Renal cortical epithelial cell (primary cell): ENCODE measurements at regions not wholly inside any gene's neighbourhood (a gene's known extent, or its start where the extent isn't known, plus 50 kb on each side); places are given as distances from the start of the nearest gene placed in this dataset.

Source experiments
- DNase-seq: peaks from one replicate; pipeline ENCODE4 v3.0.0-alpha.2; 2011; ENCODE audit warnings: low read depth

GRCh38 chr3:28816017-28816416 lies 464.9 kb upstream of the RBMS3 start:
- DNase-seq = no peak

- no peak for DNase-seq
Observed at GRCh38 chr3:28824316-28824715, 456.6 kb upstream of the RBMS3 start.

GRCh38 chr3:28826840-28827239 lies 454.0 kb upstream of the RBMS3 start:
- DNase-seq = no peak

- DNase-seq = no peak
Observed at GRCh38 chr3:28835249-28835648, 445.6 kb upstream of the RBMS3 start.

- DNase-seq = peak; percentile 45
Observed at GRCh38 chr3:28835751-28836150, 445.1 kb upstream of the RBMS3 start.

GRCh38 chr3:28836199-28836598 lies 444.7 kb upstream of the RBMS3 start:
- peak; percentile 12 for DNase-seq

- DNase-seq = peak; percentile 93
Observed at GRCh38 chr3:28840976-28841376, 439.9 kb upstream of the RBMS3 start.

GRCh38 chr3:28841441-28841840 lies 439.4 kb upstream of the RBMS3 start:
- no peak for DNase-seq

- no peak for DNase-seq
Observed at GRCh38 chr3:28844298-28845005, 436.4 kb upstream of the RBMS3 start.

- DNase-seq = no peak
Observed at GRCh38 chr3:28845006-28845324, 435.9 kb upstream of the RBMS3 start.

- no peak for DNase-seq
Observed at GRCh38 chr3:28846971-28847478, 433.8 kb upstream of the RBMS3 start.

- no peak for DNase-seq
Observed at GRCh38 chr3:28847736-28848135, 433.1 kb upstream of the RBMS3 start.

GRCh38 chr3:28850186-28850585 lies 430.7 kb upstream of the RBMS3 start:
- DNase-seq = peak; percentile 17

- peak; percentile 18 for DNase-seq
Observed at GRCh38 chr3:28853830-28854229, 427.0 kb upstream of the RBMS3 start.

GRCh38 chr3:28856796-28857195 lies 424.1 kb upstream of the RBMS3 start:
- peak; percentile 23 for DNase-seq

- no peak for DNase-seq
Observed at GRCh38 chr3:28859897-28860296, 421.0 kb upstream of the RBMS3 start.

- DNase-seq = peak; percentile 24
Observed at GRCh38 chr3:28860307-28860706, 420.6 kb upstream of the RBMS3 start.

GRCh38 chr3:28863186-28863585 lies 417.7 kb upstream of the RBMS3 start:
- no peak for DNase-seq

GRCh38 chr3:28867836-28868235 lies 413.0 kb upstream of the RBMS3 start:
- DNase-seq = no peak

- DNase-seq = no peak
Observed at GRCh38 chr3:28868897-28869296, 412.0 kb upstream of the RBMS3 start.

GRCh38 chr3:28877912-28878311 lies 403.0 kb upstream of the RBMS3 start:
- DNase-seq = no peak

- no peak for DNase-seq
Observed at GRCh38 chr3:28890373-28890772, 390.5 kb upstream of the RBMS3 start.

- DNase-seq = no peak
Observed at GRCh38 chr3:28891485-28891884, 389.4 kb upstream of the RBMS3 start.

- no peak for DNase-seq
Observed at GRCh38 chr3:28900301-28900700, 380.6 kb upstream of the RBMS3 start.
